HCT116 (cell line): ENCODE measurements at regions not wholly inside any gene's neighbourhood (a gene's known extent, or its start where the extent isn't known, plus 50 kb on each side); places are given as distances from the start of the nearest gene placed in this dataset.

Experiments
- ATAC-seq: fragments of 200-7000 bp; cut with Tn5 transposase; 2 replicates; pipeline ENCODE4 v1.9.1; 2020; ENCODE audit warnings: mild to moderate bottlenecking, moderate library complexity
- BruUV-seq: library from RNA; stranded (reverse); fragments of 400-500 nt; replicated peaks from 2 replicates; lab custom pipeline; 2021; lab: Mats Ljungman, UMichigan
- CTCF ChIA-PET: fragments of 300-600 bp; sonication (Branson Sonifier 250); formaldehyde crosslinking; loops from one replicate; lab custom pipeline; 2021; ENCODE audit warnings: antibody characterized with exemption; lab: Charles Lee
- POLR2A ChIA-PET: fragments of 300-600, 350-600 bp; sonication (Branson Sonifier 250); formaldehyde crosslinking; loops from one replicate; lab custom pipeline; 2021; ENCODE audit warnings: antibody characterized with exemption; lab: Charles Lee
- RAD21 ChIA-PET, 2 experiments: fragments of 300-600 bp; sonication (Branson Sonifier 250); formaldehyde crosslinking; loops; one replicate each; lab custom pipeline; 2023; ENCODE audit warnings: low total read pairs in 2 of 2; ENCODE audit not compliant: uncharacterized antibody in 2 of 2, unreplicated experiment in 2 of 2, low non-redundant PET in 1 of 2; lab: Charles Lee
- DNase-seq: peaks from one replicate; pipeline ENCODE4 v3.0.0-alpha.2; 2010; ENCODE audit warnings: low read depth, low spot score
- H2AFZ ChIP-seq: fragments of 200-600 bp; shearing (Covaris generic), sonication (generic); 2 replicates; pipeline ENCODE4 v1.6.1; 2017; ENCODE audit warnings: low read depth, mixed run types, mixed read lengths, antibody characterized with exemption, low read length; ENCODE audit not compliant: poor library complexity, severe bottlenecking
- H3K27ac ChIP-seq: 2 replicates; pipeline ENCODE4 v1.5.1; 2012; ENCODE audit warnings: low read depth, low read length
- H3K27me3 ChIP-seq: fragments of 200-600 bp; sonication (generic); 2 replicates; pipeline ENCODE4 v1.6.1; 2016; ENCODE audit warnings: mixed run types, low read length, mixed read lengths; ENCODE audit not compliant: insufficient read depth
- H3K36me3 ChIP-seq, 2 experiments: fragments of 200-500 bp in 1 of 2; fragments of 200-600 bp in 1 of 2; sonication (Bioruptor generic) in 1 of 2; sonication (generic) in 1 of 2; 2 replicates each; pipeline versions ENCODE4 v1.5.1 to v1.6.1; 2014 to 2016; ENCODE audit warnings: low read length in 2 of 2, inconsistent platforms in 1 of 2, mixed read lengths in 1 of 2, mixed run types in 1 of 2; ENCODE audit not compliant: insufficient read depth in 2 of 2, control insufficient read depth in 1 of 2
- H3K4me1 ChIP-seq, 2 experiments: fragments of 200-600 bp in 1 of 2; sonication (generic) in 1 of 2; 2 replicates each; pipeline versions ENCODE4 v1.5.1 to v1.6.1; 2012 to 2017; ENCODE audit warnings: low read length in 2 of 2, inconsistent platforms in 1 of 2, mild to moderate bottlenecking in 1 of 2, mixed read lengths in 1 of 2, mixed run types in 1 of 2, moderate library complexity in 1 of 2; ENCODE audit not compliant: insufficient read depth in 2 of 2, control insufficient read depth in 1 of 2
- H3K4me2 ChIP-seq: fragments of 200-600 bp; sonication (generic); 2 replicates; pipeline ENCODE4 v1.6.1; 2017; ENCODE audit warnings: mixed run types, low read length, mixed read lengths
- H3K4me3 ChIP-seq, 2 experiments: fragments of 200-600 bp in 1 of 2; sonication (generic) in 1 of 2; replicated peaks in 1 of 2; 2 replicates each; pipeline ENCODE4 v1.5.1; 2011 to 2016; ENCODE audit warnings: low read length in 2 of 2, control low read depth in 1 of 2, low read depth in 1 of 2, mild to moderate bottlenecking in 1 of 2, mixed read lengths in 1 of 2, mixed run types in 1 of 2
- H3K79me2 ChIP-seq: fragments of 200-600 bp; sonication (generic); 2 replicates; pipeline ENCODE4 v1.6.1; 2017; ENCODE audit warnings: mild to moderate bottlenecking, mixed run types, low read length, moderate library complexity, mixed read lengths; ENCODE audit not compliant: insufficient read depth
- H3K9ac ChIP-seq: fragments of 200-600 bp; sonication (generic); 2 replicates; pipeline ENCODE4 v1.6.1; 2016; ENCODE audit warnings: low read length, mixed read lengths
- H3K9me2 ChIP-seq: fragments of 200-600 bp; sonication (generic), shearing (Covaris generic); 2 replicates; pipeline ENCODE4 v1.6.1; 2017; ENCODE audit warnings: mixed run types, mild to moderate bottlenecking, moderate library complexity; ENCODE audit not compliant: insufficient read depth
- H3K9me3 ChIP-seq, 2 experiments: fragments of 200-500 bp in 1 of 2; fragments of 200-600 bp in 1 of 2; sonication (Bioruptor generic) in 1 of 2; sonication (generic) in 1 of 2; 2 replicates each; pipeline ENCODE4 v1.6.1; 2014 to 2017; ENCODE audit warnings: low read length in 2 of 2, mixed read lengths in 2 of 2, inconsistent platforms in 1 of 2, low read depth in 1 of 2, mild to moderate bottlenecking in 1 of 2, mixed run types in 1 of 2, moderate library complexity in 1 of 2; ENCODE audit not compliant: control insufficient read depth in 1 of 2, insufficient read depth in 1 of 2
- H4K20me1 ChIP-seq: fragments of 200-600 bp; sonication (generic), shearing (Covaris generic); 2 replicates; pipeline ENCODE4 v1.6.1; 2017; ENCODE audit warnings: mixed run types, mild to moderate bottlenecking, moderate library complexity; ENCODE audit not compliant: insufficient read depth
- EGR1 ChIP-seq: IDR thresholded peaks from 2 replicates; pipeline ENCODE4 v1.6.1; 2012; ENCODE audit warnings: low read depth
- ELF1 ChIP-seq: IDR thresholded peaks from 2 replicates; pipeline ENCODE4 v1.6.1; 2012; ENCODE audit warnings: low read depth, borderline replicate concordance
- POLR2A ChIP-seq: IDR thresholded peaks from 2 replicates; pipeline ENCODE4 v1.7.0; 2011; ENCODE audit warnings: borderline replicate concordance; ENCODE audit not compliant: insufficient read depth, insufficient read length; ENCODE audit errors: extremely low read depth
- POLR2AphosphoS5 ChIP-seq: IDR thresholded peaks from 2 replicates; pipeline ENCODE4 v1.6.1; 2011; ENCODE audit warnings: mild to moderate bottlenecking, low read depth, low read length, moderate library complexity
- SIN3A ChIP-seq: IDR thresholded peaks from 2 replicates; pipeline ENCODE4 v1.6.1; 2012; ENCODE audit warnings: low read depth
- SP1 ChIP-seq: IDR thresholded peaks from 2 replicates; pipeline ENCODE4 v1.6.1; 2012; ENCODE audit warnings: low read depth
- SRF ChIP-seq: IDR thresholded peaks from 2 replicates; pipeline ENCODE4 v1.6.1; 2012; ENCODE audit warnings: low read depth
- TCF7L2 ChIP-seq: IDR thresholded peaks from 2 replicates; pipeline ENCODE4 v1.7.0; 2011; ENCODE audit warnings: borderline replicate concordance, inconsistent platforms; ENCODE audit not compliant: insufficient read depth, insufficient read length; ENCODE audit errors: extremely low read depth
- YY1 ChIP-seq: IDR thresholded peaks from 2 replicates; pipeline ENCODE4 v1.6.1; 2011; ENCODE audit warnings: low read length, low read depth, moderate library complexity, mild to moderate bottlenecking; ENCODE audit not compliant: insufficient replicate concordance; ENCODE audit errors: extremely low read depth
- ZNF274 ChIP-seq: fragments of 200-500 bp; sonication (Bioruptor generic); IDR thresholded peaks from 2 replicates; pipeline ENCODE4 v1.6.1; 2014; ENCODE audit warnings: mild to moderate bottlenecking, low read depth, low read length, inconsistent platforms
- intact Hi-C: fragments of 100-400 bp; cut with micrococcal nuclease; formaldehyde crosslinking; loops from 2 replicates; pipeline ENCODE4 v1.10.0; 2022
- TF ChIP-seq, protein P1 (sequence below): IDR thresholded peaks from 2 replicates; pipeline ENCODE4 v1.6.1; 2012
- TF ChIP-seq, protein P2 (sequence below): IDR thresholded peaks from 2 replicates; pipeline ENCODE4 v1.6.1; 2012
- TF ChIP-seq, protein P3 (sequence below), 3 experiments: fragments of 200-600 bp in 1 of 3; sonication (generic) in 1 of 3; IDR thresholded peaks in 2 of 3; conservative IDR thresholded peaks in 1 of 3; 2 replicates each; pipeline ENCODE4 v1.5.1; 2012 to 2017; ENCODE audit warnings: low read depth in 2 of 3, low read length in 2 of 3, antibody characterized with exemption in 1 of 3, borderline replicate concordance in 1 of 3, control low read depth in 1 of 3, mild to moderate bottlenecking in 1 of 3, mixed read lengths in 1 of 3, mixed run types in 1 of 3, moderate library complexity in 1 of 3; ENCODE audit not compliant: insufficient read depth in 1 of 3

DNA sequence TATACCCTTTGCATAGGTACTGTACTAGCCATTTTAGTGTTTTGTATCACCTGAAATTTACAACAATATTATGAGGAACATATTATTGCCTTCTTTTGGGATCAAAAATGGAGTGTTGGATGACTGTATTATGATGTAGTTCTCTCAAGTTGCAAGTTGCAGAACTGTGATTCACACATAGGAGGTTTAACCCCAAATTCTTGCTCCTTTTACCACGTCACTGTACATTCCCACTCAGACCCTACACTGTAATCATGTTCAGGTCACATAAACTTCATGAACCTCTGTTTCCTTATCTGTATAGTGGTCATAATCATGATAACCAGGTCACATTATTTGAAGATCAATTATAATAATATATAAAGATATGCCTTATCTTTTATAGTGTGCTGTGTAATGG lies 925.1 kb upstream of the TENM4 start:
- no peaks in the 10 kb centered on the region for H3K9me2 ChIP-seq
- no peaks in the 10 kb centered on the region for H3K4me1 ChIP-seq
- no peak overlapping the region for H2AFZ ChIP-seq
- no peaks in the 10 kb centered on the region for H3K79me2 ChIP-seq
- POLR2A ChIA-PET: no interaction called here
- no peak for DNase-seq
- peaks cover 3 to 7% of the 10 kb centered on the region in 2 experiments; a peak in 2 of 4 replicates for H3K9me3 ChIP-seq
- H3K4me3 ChIP-seq: no peak overlapping the region
- TF ChIP-seq EGR1 (no peak), SP1 (no peak), POLR2A (no peak), SIN3A (no peak), ELF1 (no peak), TCF7L2 (no peak), POLR2AphosphoS5 (no peak), SRF (no peak), ZNF274 (no peak), YY1 (no peak)
- TF ChIP-seq, protein P1, sequence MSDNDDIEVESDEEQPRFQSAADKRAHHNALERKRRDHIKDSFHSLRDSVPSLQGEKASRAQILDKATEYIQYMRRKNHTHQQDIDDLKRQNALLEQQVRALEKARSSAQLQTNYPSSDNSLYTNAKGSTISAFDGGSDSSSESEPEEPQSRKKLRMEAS: no peak
- TF ChIP-seq, protein P2, sequence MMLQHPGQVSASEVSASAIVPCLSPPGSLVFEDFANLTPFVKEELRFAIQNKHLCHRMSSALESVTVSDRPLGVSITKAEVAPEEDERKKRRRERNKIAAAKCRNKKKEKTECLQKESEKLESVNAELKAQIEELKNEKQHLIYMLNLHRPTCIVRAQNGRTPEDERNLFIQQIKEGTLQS: no peak
- TF ChIP-seq, protein P3, sequence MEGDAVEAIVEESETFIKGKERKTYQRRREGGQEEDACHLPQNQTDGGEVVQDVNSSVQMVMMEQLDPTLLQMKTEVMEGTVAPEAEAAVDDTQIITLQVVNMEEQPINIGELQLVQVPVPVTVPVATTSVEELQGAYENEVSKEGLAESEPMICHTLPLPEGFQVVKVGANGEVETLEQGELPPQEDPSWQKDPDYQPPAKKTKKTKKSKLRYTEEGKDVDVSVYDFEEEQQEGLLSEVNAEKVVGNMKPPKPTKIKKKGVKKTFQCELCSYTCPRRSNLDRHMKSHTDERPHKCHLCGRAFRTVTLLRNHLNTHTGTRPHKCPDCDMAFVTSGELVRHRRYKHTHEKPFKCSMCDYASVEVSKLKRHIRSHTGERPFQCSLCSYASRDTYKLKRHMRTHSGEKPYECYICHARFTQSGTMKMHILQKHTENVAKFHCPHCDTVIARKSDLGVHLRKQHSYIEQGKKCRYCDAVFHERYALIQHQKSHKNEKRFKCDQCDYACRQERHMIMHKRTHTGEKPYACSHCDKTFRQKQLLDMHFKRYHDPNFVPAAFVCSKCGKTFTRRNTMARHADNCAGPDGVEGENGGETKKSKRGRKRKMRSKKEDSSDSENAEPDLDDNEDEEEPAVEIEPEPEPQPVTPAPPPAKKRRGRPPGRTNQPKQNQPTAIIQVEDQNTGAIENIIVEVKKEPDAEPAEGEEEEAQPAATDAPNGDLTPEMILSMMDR (IDR thresholded peaks at IDR 0.05 in 2 of 3, conservative IDR thresholded peaks at IDR 0.05 in 1 of 3; ENCODE audit: borderline replicate concordance in 1 of 3, insufficient read depth in 1 of 3, low read depth in 2 of 3, low read length in 2 of 3): no peak
- ATAC-seq: no peak
- H4K20me1 ChIP-seq: no peaks in the 10 kb centered on the region
- H3K27me3 ChIP-seq: no peaks in the 10 kb centered on the region
- intact Hi-C loops: no loop called here
- no peaks in the 10 kb centered on the region for H3K36me3 ChIP-seq
- no peak overlapping the region for H3K27ac ChIP-seq
- H3K4me2 ChIP-seq: no peak overlapping the region
- H3K9ac ChIP-seq: no peak overlapping the region
- no TSS peak for BruUV-seq
- CTCF ChIA-PET: no interaction called here
- RAD21 ChIA-PET: no interaction called here
